RKO (cell line): ENCODE measurements at regions not wholly inside any gene's neighbourhood (a gene's known extent, or its start where the extent isn't known, plus 50 kb on each side); places are given as distances from the start of the nearest gene placed in this dataset.

Source experiments
- DNase-seq: peaks from one replicate; pipeline ENCODE4 v3.0.0-alpha.2; 2016; ENCODE audit warnings: low spot score

DNA sequence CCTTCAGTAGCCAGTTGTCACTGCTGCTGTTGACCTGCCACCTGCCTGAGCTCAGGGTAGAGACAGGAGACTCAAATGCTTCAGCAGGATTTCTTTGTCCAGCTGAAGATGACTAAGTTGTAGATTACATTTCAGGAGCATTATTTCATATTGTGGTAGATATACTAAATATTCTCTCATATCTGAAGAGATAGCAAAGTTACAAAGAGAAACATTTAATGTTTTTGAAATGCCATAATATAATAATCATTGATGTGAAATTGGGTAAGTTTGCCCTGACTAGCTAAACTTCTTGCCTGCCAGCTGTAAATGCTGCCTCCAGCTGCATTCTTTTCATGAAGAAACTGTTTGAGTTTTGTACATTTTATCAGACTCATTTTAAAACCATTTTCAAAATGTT is 247.6 kb upstream of the CNKSR2 start:
- DNase-seq = no peak

DNA sequence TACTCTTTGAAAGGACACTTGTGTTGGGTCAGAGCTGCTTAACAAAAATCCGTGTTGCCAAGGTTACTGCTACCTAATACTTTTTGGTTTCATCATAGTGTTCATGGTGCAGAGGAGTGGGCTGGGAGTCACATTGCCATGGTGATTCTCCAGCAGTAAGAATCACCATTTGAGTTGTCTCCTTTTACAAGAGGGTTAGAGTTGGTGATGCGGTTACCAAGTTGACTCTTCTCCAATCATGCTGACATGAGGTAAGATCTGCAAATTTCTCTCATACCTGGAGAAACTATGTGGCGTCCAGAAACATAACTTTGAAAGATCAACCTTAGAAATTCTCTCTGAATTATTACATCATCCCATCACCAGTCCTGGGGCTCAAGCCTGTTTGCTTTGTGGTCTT is 242.9 kb upstream of the CNKSR2 start:
- no peak for DNase-seq

DNA sequence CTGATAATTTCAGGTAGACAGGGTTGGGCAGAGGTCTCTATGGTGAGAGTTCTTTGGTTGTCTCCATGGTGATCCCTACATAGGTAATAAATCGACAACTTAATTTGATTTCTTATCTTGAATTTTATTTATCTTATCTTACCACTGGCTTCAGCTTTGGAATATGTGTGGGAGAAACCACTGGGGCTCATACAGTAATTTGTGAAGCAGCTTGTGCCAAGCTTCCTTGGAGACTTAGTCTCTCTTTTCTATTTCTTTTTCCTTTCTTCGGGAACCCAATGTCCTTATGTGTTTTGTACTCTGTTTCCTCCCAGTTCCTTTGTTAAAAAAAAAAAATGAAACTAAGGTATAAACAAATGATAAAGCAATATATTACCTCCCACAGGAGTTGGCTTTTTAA is 242.4 kb upstream of the CNKSR2 start:
- no peak for DNase-seq

DNA sequence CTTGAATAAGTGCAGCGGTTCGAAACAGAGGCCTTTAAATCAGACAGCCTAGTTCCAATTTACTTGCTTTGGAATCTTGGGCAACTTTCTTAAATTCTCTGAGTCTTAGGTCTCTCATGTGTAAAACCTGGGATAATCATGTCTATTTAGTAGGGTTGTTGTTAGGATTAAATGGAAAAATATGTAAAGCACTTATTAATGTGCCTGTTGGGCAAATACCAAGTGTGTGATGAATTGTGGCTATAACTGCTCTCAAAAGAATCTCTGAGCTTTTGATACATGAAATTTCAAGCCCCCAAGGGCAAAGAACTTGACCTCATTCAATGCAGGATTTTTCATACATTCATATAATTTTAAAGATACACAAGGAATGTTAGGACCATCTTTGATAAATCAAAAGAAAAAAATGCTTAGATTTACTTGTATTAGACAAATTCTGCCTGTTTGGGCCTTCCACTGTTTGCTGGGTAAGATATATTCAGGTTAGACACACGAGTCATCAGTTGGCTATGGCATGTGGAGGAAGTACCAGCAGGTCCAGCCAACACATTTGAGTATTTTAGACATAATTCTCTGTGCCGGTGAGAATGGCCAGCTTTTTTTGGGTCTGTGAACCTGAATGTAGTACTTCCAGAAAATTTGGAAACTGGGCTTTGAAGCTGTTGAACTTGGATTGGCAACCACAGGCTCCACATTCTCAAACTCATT is 241.4 kb upstream of the CNKSR2 start:
- no peak for DNase-seq

DNA sequence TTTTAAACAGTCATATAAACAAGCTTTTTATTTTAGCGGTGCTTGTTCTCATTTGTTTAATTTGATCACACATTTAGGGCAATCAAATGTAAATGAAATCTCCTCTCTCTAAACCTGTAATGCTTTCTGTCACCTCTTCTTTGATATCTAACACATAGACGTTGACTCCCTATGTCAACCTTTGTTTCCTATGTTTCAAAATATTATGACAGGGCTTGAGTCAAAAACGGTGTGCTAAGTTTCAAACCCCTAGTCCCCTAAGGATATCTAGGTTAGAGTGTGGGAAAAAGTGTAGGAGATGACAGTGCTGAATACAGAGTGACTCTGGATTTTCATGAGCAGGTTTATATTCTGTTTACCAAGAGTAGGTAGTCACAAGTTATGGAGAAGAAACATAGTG is 224.0 kb upstream of the CNKSR2 start:
- DNase-seq = no peak

DNA sequence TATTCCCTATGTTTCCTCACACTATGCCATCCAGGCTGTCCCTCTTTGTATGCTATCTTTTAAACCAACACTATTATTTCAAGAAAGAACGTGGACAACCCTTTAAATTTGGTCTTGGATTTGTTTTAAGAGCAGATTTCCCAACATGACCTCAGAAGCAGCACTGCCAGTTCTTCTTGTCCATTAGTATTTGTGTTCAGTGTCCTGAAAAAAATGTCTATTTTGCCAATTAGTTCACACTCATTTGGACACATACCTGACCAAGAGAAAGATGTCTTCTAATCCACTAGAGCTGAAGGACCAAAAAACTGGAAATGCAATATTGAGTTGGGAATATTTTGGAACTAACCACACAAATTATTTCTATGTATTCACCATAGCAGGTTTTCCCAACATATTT is 223.2 kb upstream of the CNKSR2 start:
- no peak for DNase-seq

DNA sequence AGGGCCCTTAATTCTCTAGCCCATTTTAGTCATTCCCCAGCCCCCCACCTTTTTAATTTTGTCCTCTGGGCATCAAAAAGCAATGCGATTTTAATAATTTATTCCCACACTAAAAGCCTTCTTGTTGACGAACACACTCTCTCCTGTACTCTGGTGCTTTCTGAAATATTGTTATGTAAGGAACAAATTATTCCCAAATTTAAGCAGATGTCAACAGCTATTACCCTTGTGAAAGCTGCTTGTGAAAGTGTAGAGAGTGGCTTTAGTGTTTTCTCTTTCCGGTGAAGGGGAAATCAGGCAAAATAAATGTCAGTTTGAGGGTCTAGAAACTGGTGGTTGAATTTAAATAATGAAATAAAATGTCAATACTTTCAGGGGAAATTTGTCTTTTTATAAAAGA is 221.2 kb upstream of the CNKSR2 start:
- no peak for DNase-seq

DNA sequence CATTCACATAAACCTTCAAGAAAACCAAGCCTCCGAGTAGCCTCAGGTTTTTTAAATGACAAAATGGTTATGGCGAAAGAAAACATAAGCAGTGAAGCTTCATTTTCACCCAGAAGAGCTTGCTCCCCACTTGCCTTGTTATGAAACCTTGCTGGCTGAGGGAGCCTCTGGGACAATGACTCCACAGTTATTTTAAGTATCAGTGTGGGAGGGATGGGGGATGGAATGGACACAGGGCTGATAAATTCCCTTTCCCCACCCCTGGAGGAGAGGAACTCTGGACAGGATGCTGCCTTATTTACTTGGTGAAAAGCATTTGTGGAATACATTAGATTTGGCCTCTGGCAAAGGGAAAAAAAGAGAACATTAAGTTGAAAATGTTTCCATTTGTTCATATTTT is 220.7 kb upstream of the CNKSR2 start:
- no peak for DNase-seq

DNA sequence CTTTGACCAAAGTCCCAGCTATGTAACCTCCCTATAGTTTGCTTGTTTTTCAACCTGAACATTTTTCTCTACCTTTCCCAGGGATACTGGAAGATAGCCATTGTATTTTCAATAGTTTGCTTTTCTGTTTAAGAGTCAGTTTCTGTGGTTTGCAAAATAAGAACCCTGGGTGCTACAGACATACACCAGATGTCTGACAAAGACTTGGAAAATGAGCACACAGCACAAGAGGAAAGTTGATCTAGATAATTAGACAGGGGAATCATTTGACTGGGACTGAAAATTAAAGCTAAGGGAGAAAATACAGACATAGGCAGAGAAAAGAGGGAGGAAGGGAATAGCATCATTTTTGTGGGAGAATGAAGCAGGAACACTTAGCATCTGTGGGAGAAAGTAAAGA is 218.3 kb upstream of the CNKSR2 start:
- DNase-seq = no peak

DNA sequence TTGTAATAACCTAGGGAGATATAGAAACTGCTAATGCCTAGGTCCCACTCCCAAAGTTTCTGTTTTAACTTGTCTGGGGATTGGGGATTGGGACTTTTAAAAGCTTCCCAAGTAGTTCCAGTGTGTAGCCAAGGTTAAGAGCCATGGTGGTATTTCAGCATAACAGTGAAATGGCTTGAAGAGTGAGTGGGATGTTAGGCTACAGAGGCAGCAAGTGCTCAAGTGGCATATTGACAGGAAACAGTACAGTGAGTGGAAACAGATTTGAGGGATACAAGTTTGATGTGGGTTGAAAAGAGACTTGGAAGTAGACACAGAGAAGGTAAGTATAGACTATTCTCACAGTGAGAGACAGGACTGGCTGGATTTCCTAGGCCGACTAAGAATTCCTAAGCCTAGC is 217.6 kb upstream of the CNKSR2 start:
- no peak for DNase-seq

DNA sequence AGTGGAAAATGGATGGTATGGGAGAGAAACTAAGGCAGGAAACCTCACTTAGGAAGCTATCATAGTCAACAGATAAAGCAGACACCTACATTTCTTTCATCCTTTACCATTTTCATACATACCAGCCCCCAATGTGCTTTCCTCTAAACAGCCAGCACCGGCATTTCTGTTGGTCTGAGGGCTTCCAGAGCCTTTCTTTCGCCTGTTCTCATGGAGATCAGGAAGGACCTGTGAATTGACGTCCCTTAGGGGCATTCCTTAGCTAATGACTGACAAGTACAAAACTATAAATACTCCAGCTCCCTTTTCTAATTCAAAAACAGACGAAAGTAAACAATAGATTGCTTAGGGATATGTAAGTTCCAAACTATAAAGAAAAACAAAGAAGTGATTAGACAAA is 215.5 kb upstream of the CNKSR2 start:
- DNase-seq = no peak

DNA sequence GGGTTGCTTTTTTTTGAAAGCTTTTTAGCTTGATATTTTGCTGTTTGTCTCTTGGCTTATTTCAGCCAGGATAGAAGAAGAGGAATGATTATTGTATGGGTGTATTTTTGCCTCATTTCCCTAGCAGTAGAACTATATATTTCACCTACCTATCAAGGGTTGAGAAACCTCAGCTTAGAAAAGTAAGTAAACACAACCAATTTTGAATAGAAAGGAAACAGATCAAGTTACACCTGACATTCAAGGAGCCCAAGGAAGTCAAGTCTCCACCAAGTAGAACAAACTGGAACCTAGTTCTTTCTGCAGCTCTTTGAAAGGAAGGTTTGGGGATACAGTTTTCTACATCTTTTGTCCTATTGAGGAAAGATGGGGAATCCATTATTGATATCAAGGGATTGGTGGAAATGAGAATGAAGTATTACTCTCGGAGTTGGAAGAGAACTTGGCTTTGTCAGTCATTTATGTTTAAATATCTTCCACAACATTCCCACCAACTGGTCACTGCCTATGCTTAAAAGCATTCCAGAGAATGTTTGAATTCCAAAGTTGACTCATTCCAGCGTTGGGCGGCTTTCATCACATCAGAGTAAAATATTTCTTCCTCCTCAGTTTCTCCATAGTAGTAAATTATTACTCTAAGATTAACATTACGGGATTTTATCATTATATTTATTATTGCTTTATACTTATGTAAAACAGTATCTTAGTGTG is 207.8 kb upstream of the CNKSR2 start:
- DNase-seq = no peak

DNA sequence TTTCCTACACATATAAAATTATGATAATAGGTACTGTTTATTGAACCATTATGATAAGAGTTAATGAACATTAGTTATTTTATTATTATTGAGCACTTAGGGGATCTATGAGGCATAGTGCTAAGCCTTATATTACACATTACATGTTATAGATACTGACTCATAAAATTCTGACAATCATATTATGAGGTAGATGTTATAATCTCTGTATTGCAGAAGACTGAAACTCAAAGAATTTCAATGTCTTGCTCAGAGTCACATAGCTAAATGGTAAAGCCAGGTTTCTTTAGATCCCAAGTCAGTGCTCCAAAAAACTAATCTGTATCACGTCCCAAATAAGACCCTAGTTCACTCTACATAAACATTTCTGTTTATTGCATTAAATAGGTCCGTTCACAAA is 207.2 kb upstream of the CNKSR2 start:
- no peak for DNase-seq

DNA sequence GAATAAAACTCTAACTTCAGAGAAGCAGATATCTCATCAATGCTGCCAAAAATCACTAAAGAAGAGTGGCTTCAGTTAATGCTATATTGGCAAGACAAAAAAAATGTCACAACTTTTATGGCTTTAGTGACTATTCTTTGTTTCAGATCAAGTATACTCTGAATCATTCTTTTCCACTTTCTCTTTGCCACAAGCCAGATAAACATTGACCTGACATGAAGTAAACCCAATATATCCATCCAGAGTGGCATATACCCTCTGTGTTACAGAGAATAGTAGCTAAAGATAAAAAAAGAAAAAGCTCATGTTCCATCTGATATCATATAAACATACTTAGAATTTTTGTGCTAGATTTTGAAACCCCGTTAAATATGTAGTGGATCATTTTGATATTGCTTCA is 206.7 kb upstream of the CNKSR2 start:
- DNase-seq = no peak

DNA sequence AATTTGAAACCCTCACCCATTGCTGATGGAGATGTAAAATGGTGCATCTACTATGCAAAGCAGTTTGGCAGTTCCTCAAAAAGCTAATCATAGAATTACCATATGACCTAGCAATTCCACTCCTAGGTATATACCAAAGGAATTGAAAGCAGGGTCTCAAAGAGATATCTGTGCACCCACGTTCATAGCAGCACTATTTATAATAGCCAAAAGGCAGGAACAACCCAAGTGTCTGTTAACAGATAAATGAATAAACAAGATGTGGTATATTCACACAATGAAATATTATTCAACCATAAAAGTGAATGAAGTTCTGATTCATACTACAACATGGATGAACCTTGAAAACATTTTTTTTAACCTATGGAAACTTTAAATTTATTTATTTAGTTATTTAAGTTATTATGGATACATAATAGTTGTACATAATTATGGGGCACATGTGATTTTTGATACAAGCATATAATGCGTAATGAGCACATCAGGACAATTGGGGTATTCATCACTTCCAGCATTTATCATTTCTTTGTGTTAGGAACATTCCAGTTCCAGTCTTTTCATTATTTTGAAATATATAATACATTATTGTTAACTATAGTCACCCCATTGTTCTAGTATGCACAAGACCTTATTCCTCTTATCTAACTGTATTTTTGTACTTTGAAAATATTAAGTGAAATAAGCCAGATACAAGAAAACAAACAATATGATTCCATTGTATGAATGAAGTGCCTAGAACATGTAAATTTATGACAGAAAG is 205.6 kb upstream of the CNKSR2 start:
- no peak for DNase-seq

DNA sequence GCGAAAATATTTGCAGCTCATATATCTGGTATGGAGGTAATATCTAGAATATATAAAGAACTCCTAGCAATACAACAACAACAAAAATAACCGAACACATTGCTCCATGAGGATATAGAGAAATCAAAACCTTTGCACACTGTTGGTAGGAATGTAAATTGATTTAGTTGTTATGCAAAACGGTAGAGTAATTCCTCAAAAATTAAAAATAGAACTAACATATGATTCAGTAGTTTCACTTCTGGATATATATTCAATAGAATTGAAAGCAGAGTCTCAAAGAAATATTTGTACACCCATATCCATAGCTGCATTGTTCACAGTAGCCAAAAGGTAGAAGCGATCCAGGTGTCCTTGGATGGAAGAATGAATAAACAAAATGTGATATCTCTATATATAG is 203.0 kb upstream of the CNKSR2 start:
- no peak for DNase-seq

DNA sequence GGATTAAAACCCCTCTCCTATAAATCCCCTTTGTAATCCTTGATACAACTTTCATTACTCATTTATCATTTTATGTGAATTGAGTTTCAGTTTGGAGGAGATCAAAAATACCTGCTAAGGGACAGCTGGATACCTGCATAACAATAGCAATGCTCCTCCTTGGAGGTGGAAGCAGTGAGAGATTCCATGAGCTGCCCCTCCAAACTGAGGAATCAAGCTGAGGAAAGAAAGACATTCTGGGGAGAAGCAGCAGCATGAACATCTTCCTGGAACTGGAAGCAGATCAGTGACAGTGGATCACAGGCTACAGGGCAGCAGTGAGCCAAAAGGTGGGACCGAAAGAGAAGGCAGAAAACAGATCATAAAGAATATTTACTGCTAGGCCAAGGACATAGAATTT is 199.8 kb upstream of the CNKSR2 start:
- no peak for DNase-seq

DNA sequence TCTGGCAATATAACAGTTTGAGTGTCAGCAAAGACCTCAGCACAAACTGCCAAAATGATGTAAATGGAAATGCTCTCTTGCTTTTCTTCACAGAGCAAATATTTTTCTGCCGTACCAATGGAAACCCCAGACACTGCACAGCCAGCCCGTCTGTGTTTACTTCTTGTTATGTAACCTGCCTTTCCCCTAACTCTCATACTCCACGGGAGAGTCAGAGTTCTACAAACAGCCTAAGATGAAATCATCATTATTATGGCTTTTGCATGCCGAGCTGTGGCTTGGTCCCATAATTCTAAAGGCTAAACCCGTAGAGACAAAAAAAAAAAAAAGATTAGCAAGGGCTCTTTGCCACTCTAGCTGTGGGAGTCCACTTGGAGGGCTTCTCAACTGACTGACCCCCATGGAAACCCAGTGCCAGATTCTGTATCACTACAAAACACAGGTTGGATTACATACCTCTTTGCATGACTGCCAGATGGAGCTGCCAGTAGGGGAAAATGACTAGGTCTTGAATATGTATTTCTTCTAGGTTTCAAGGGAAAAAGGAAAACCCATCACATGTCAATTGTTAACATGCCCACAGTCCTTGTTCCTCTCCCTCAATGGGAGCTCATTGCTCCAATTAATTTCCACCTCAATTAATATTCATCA is 197.2 kb upstream of the CNKSR2 start:
- DNase-seq = no peak

DNA sequence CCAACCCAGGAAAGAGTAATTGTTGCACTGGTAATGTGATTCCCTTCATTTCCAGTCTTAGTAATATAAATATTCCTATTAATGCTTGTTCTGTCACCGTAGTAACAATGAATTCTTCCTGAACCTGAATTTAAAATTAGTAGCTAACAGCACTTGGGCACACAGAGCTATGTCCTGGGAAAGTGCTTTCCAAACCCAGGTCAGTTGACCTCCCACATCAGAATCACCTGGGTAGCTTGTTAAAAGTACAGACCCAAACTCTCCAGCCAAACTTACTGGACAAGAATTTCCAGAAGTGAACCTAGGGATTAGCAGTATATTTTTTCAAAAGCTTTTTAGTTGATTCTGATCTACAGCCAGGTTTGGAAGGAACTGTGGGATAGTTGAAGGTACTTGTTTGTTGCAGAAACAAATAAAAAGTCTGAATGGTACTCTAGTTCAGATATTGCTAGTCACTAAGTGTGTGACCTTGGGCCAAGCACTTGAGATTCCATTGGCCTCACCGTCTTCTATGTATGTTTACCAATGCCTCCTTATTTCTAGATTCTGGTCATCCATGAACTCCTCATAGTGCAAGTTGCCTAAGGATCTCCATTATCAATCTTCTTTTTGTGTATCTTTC is 192.9 kb upstream of the CNKSR2 start:
- DNase-seq = no peak

DNA sequence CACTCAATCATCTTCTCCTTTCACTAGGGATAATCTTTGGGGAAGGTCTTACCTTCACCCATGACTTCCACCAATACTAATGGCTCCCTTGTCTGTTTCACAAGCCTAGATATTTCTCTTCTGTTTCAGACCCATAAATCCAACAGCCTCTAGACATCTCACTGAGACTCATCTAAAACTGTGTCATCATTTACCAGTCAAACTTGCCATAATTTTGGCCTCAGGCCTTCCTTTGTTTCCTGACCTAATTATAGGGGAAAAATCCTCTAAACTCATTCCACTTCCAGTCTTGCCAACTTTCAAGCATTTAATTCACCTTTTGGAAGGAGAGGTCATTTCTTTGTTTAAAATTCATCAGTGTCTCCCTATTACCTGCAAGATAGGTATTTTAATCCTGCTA is 181.0 kb upstream of the CNKSR2 start:
- no peak for DNase-seq

DNA sequence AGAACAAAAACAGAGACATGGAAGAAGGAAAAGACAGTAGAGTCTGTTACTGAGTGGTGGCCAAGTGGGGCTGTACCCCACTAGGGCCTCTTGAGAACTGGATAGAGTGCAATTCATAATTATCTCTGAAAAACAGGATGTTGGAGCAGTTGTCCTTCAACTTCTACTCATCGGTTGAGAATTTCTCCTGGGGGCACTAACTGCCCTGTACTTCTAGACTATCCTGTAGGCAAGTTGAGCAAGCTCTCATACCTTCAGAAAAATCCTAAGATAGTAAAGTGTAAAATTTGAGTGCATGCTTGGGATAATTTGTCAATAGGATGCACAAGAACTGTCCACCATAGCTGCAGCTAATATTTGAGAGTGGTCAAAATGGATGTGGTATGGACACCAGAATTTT is 179.7 kb upstream of the CNKSR2 start:
- no peak for DNase-seq

DNA sequence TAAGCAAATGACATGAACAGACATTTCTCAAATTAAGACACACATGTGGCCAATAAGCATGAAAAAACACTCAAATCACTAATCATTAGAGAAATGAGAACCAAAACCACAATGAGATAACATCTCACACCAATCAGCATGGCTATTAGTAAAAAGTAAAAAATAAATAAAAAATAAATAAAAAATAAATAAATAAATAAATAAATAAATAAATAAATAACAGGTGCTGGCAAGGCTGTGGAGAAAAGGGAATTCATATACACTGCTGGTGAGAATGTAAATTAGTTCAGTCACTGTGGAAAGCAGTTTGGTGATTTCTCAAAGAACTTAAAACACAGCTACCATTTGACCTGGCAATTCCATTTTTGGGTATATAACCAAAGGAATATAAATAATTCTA is 167.1 kb upstream of the CNKSR2 start:
- no peak for DNase-seq
